Brain microvascular endothelial cell (primary cell): ENCODE measurements at regions not wholly inside any gene's neighbourhood (a gene's known extent, or its start where the extent isn't known, plus 50 kb on each side); places are given as distances from the start of the nearest gene placed in this dataset.

Experiments used
- DNase-seq: peaks from one replicate; pipeline ENCODE4 v3.0.0-alpha.2; 2020
- H3K27ac ChIP-seq: fragments of 250-450 bp; sonication (Bioruptor Pico); 2 replicates; pipeline ENCODE4 v1.5.1; 2020; ENCODE audit warnings: mild to moderate bottlenecking, moderate library complexity
- H3K27me3 ChIP-seq: fragments of 250-450 bp; sonication (Bioruptor Pico); replicated peaks from 2 replicates; pipeline ENCODE4 v1.5.1; 2020; ENCODE audit warnings: mild to moderate bottlenecking
- H3K36me3 ChIP-seq: fragments of 250-450 bp; sonication (Bioruptor Pico); replicated peaks from 2 replicates; pipeline ENCODE4 v1.5.1; 2020; ENCODE audit warnings: mild to moderate bottlenecking
- H3K4me3 ChIP-seq: 2 replicates; pipeline ENCODE4 v1.5.1; 2011; ENCODE audit warnings: low read depth, mild to moderate bottlenecking, control low read depth, low read length, moderate library complexity
- CTCF ChIP-seq: IDR thresholded peaks from 2 replicates; pipeline ENCODE4 v1.5.1; 2011; ENCODE audit warnings: low read depth, mild to moderate bottlenecking, moderate library complexity, low read length, control low read depth, inconsistent platforms; ENCODE audit errors: missing control alignments
- in situ Hi-C: cut with HindIII; loops from 2 replicates; pipeline ENCODE4 v1.10.0; 2017; ENCODE audit warnings: low sequenced_read_pairs, low pct_ligation_motif_present

GRCh38 chr12:91401190-91401589 lies 218.6 kb upstream of the DCN start:
- H3K4me3 ChIP-seq, result no peak overlapping the region
- DNase-seq, result no peak
- no peaks in the 10 kb centered on the region for H3K27me3 ChIP-seq
- in situ Hi-C loops, result no loop called here
- TF ChIP-seq CTCF, result no peak
- H3K36me3 ChIP-seq, result no peaks in the 10 kb centered on the region
- peak overlapping the region; percentile 45 for H3K27ac ChIP-seq

DNA sequence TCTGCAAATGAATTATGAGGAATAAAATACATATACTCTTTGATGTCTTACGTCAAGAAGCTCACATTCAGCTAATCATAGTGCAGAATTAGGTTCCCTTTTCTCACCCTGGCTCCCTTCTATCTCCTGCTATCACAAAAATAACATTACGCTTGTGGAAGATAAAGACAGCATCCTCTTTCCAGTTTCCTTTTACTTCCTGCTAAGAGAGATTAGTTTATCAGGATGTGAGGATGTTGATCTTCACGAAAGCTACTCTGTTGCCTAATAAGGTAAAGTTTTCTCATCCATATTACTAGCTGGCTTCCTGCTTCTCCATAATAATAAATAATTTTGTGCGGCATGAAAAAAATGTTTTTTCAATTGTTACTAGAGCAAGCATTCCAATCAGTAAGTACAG lies 217.7 kb upstream of the DCN start:
- TF ChIP-seq CTCF, result no peak
- Histone ChIP-seq H3K27ac (peak overlapping the region; percentile 45), H3K36me3 (no peaks in the 10 kb centered on the region), H3K27me3 (no peaks in the 10 kb centered on the region), H3K4me3 (no peak overlapping the region)
- DNase-seq, result peak; percentile 72
- in situ Hi-C loops, result no loop called here

DNA sequence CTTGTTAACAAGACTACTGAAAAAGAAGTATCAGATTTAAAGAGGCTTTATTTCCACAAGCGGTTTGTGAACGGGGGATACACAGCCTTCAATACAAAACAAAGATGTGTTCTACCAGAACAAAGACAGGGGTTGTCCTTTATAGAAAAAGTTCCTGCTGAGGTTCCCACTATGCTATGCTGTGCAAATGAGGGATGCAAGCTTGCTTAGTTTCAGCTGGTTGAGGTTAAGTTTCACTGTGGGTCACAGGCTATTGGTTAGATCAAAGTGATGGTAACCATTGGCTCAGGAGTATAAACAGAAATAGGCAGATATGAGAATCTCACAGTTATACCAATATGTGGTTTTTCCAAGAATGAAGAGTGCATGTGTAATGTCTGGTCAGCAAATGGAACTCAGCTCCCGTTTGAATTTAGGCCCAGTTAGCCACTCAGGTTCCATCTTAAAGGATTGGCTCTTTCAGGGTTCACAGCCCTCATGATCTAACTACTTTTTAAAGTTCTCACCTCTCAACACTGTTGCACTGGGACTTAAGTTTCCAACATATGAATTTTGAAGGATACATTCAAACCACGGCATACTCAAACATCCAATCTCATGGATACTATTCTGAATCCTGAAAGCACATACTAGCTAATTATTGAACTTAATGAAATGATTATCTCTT lies 215.4 kb upstream of the DCN start:
- H3K27me3 ChIP-seq, result no peaks in the 10 kb centered on the region
- no peak overlapping the region for H3K27ac ChIP-seq
- TF ChIP-seq CTCF, result no peak
- in situ Hi-C loops, result no loop called here
- no peak overlapping the region for H3K4me3 ChIP-seq
- H3K36me3 ChIP-seq, result no peaks in the 10 kb centered on the region
- DNase-seq, result no peak

GRCh38 chr12:91396293-91396692 lies 213.7 kb upstream of the DCN start:
- no peak for TF ChIP-seq CTCF
- DNase-seq, result no peak
- no peak overlapping the region for H3K27ac ChIP-seq
- in situ Hi-C loops, result no loop called here
- no peaks in the 10 kb centered on the region for H3K36me3 ChIP-seq
- H3K27me3 ChIP-seq, result no peaks in the 10 kb centered on the region
- H3K4me3 ChIP-seq, result no peak overlapping the region

GRCh38 chr12:91395628-91396135 lies 213.1 kb upstream of the DCN start:
- Histone ChIP-seq H3K4me3 (no peak overlapping the region), H3K27ac (no peak overlapping the region), H3K36me3 (no peaks in the 10 kb centered on the region), H3K27me3 (no peaks in the 10 kb centered on the region)
- in situ Hi-C loops, result no loop called here
- TF ChIP-seq CTCF, result no peak
- no peak for DNase-seq

GRCh38 chr12:91394903-91395302 lies 212.3 kb upstream of the DCN start:
- in situ Hi-C loops, result no loop called here
- no peaks in the 10 kb centered on the region for H3K27me3 ChIP-seq
- no peak for DNase-seq
- TF ChIP-seq CTCF, result no peak
- no peaks in the 10 kb centered on the region for H3K36me3 ChIP-seq
- H3K27ac ChIP-seq, result no peak overlapping the region
- no peak overlapping the region for H3K4me3 ChIP-seq
